ENCODE measurements at regions not wholly inside any gene's neighbourhood (a gene's known extent, or its start where the extent isn't known, plus 50 kb on each side); places are given as distances from the start of the nearest gene placed in this dataset.

- Histone ChIP-seq H3K4me2 (ENCODE audit: insufficient read depth in 1 of 2, low read depth in 2 of 2, low read length in 2 of 2) (no peak overlapping the region), H3K4me3 (ENCODE audit: extremely low read depth in 1 of 4, insufficient read depth in 2 of 4, low read depth in 3 of 4, low read length in 4 of 4) (no peak overlapping the region), H3K27me3 (replicated peaks in 1 of 4; ENCODE audit: control insufficient read depth in 3 of 4, extremely low read depth in 1 of 4, insufficient read depth in 3 of 4, low read length in 3 of 4) (no peaks in the 10 kb centered on the region), H3K79me2 (ENCODE audit: control insufficient read depth in 1 of 2, insufficient read depth in 2 of 2, low read length in 2 of 2) (no peaks in the 10 kb centered on the region), H3K56ac (replicated peaks; ENCODE audit: insufficient read length, low read depth, low read length) (no peak overlapping the region), H3K79me1 (ENCODE audit: low read depth, low read length) (no peaks in the 10 kb centered on the region), H3K23ac (ENCODE audit: insufficient read length) (no peak overlapping the region), H2BK20ac (ENCODE audit: low read length) (no peak overlapping the region), H2BK120ac (replicated peaks; ENCODE audit: low read depth, low read length) (no peak overlapping the region), H4K20me1 (replicated peaks in 1 of 2; ENCODE audit: control insufficient read depth in 1 of 2, insufficient read depth in 2 of 2, low read length in 2 of 2) (no peaks in the 10 kb centered on the region), H3K27ac (ENCODE audit: low read depth, low read length) (no peak overlapping the region), H2BK12ac (ENCODE audit: low read depth, low read length) (no peak overlapping the region), H2BK15ac (ENCODE audit: low read length) (no peak overlapping the region), H4K91ac (replicated peaks; ENCODE audit: insufficient read length, low read length) (no peak overlapping the region), H4K5ac (ENCODE audit: insufficient read length, low read depth, low read length) (no peak overlapping the region), H3K4me1 (replicated peaks in 1 of 4; ENCODE audit: control insufficient read depth in 3 of 4, insufficient read depth in 4 of 4, low read length in 3 of 4) (no peaks in the 10 kb centered on the region), H4K8ac (ENCODE audit: extremely low read depth, insufficient read depth, low read length) (no peak overlapping the region), H3K14ac (ENCODE audit: insufficient read length) (no peak overlapping the region), H3K36me3 (ENCODE audit: control insufficient read depth in 2 of 4, insufficient read depth in 4 of 4, low read length in 3 of 4) (no peaks in the 10 kb centered on the region), H3K4ac (replicated peaks; ENCODE audit: insufficient read length, low read depth, low read length) (no peak overlapping the region), H3K9ac (replicated peaks in 1 of 4; ENCODE audit: extremely low read depth in 1 of 4, low read depth in 3 of 4, low read length in 3 of 4) (no peak overlapping the region), H3K9me3 (ENCODE audit: insufficient read depth in 2 of 2, low read depth in 1 of 2, low read length in 1 of 2) (no peaks in the 10 kb centered on the region), H3K18ac (ENCODE audit: extremely low read depth, low read length) (no peak overlapping the region), H2AK5ac (ENCODE audit: low read depth, low read length) (no peak overlapping the region), H2AFZ (ENCODE audit: low read length) (no peak overlapping the region), H2BK5ac (ENCODE audit: low read depth, low read length) (no peak overlapping the region), H3K23me2 (ENCODE audit: low read depth, low read length) (no peaks in the 10 kb centered on the region)
- WGBS, 2 experiments (ENCODE audit: extremely low coverage in 1 of 2, insufficient coverage in 1 of 2, insufficient read length in 1 of 2, insufficient replicate concordance in 2 of 2, low coverage in 1 of 2, low lambda C conversion rate in 2 of 2, missing lambda C conversion rate in 1 of 2) = 95% methylated on average over 1 of the region's 1 CpG; no CpG with 5 or more reads in 1 of the 2 experiments
- no peak for DNase-seq (ENCODE audit: low read depth in 1 of 2, low spot score in 2 of 2)
- POLR2A ChIA-PET (ENCODE audit: partially characterized antibody) = no interaction called here
- FAIRE-seq = no peak
- CTCF ChIA-PET (ENCODE audit: partially characterized antibody) = interaction anchor here (1.7 kb wide), 1 partner anchor 27 kb away, joined by 6 read pairs; no protein-coding TSS in a partner anchor
- TF ChIP-seq, protein P1, sequence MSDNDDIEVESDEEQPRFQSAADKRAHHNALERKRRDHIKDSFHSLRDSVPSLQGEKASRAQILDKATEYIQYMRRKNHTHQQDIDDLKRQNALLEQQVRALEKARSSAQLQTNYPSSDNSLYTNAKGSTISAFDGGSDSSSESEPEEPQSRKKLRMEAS (IDR thresholded peaks at IDR 0.05) = no peak
- TF ChIP-seq CHD2 (IDR thresholded peaks at IDR 0.05; ENCODE audit: low read length) (no peak), SP4 (IDR thresholded peaks at IDR 0.05; ENCODE audit: low read length) (no peak)
These were observed 379.8 kb upstream of the FANCL start for GRCh38 chr2:58620896-58621295.
